ENCODE measurements at regions not wholly inside any gene's neighbourhood (a gene's known extent, or its start where the extent isn't known, plus 50 kb on each side); places are given as distances from the start of the nearest gene placed in this dataset.
"Not testable (repeated sequence)": the region's sequence is repeated elsewhere in the genome, so short reads cannot be mapped to it uniquely, and the experiment has no call there.

DNA sequence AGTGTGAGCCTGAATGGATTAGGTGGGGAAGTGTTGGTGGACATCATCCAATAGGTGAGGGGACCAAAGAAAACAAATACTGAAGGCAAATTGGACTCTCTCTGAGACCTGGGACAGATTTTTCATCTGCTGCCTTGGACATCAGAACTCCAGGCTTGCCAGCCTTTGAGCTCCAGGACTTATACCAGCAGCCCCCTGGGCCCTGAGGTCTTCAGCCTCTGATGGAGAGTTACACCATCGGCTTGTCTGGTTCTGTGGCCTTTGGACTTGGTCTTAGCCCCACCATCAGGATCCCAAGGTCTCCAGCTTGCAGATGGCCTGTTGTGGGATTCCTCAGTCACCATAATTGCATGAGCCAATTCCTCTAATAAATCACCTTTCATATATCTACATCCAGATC is 80.8 kb upstream of the SLC8A3 start:
- no peak for DNase-seq

DNA sequence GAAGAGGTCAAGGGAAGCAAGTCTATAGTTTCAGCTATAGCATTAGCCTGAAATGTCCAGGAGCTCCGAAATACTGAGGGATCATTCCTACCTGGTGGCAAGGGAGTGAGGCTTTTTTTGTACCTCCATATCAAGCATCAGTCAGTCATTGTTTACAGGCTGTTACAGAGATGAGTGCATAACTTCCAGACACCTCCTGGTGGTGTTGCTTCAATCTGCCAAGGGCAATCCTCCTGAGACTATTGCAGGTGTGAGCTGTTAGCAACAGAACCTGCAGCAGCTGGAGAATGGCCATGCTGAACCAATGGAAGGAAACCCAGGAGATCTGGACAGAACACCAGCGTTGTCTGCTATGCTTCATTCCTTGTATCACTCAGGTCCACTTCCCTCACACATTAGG is 80.0 kb upstream of the SLC8A3 start:
- no peak for DNase-seq

DNA sequence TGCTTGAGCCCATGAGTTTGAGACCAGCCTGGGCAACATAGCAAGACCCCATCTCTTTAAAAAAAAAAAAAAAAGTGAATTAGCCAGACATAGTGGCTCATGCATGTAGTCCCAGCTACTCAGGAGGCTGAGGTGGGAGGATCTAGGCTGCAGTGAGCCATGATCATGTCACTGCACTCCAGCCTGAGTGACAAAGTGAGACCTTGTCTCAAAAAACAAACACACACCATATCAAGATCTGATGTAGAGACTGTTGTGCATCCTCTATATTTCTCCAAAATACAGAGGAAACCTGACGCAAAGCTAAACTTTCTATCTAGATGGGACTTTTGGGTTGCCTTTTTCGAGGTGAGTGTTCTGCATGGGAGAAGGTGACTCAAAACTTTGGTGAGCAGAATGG is 77.4 kb upstream of the SLC8A3 start:
- no peak for DNase-seq

DNA sequence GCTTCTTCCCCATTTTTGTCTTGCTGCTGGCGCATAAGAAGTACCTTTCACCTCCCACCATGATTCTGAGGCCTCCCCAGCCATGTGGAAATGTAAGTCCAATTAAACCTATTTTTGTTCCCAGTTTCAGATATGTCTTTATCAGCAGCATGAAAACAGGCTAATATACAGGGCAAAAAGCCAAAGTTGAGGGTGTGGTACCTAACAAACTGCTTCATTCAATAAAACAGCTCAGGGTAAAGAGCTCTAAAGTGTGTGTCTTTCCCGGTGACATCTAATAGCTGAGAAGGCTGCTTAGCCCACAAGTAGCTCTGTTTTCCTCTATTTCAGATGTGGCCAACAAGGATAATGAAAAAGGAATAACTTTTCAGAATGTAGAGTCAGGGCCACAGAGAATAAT is 76.7 kb upstream of the SLC8A3 start:
- DNase-seq = no peak

DNA sequence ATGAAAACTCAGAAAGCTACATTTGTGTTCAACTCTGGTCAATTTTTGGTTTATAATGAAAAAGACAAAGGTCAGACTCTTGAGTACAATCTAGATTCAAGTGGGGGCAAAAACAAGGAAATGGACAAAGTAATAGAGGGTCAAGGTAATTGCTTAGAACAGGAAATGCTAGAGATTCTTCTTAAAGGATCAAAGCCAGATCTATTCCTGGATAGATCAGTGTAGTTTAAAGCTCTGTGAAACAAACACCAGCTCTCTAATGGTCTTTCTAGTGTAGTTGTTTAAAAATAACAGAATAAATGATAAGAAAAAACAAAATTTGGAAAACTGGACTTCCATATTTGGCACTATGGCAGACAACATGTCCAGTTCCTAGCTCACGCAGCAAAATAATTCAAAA is 70.7 kb upstream of the SLC8A3 start:
- no peak for DNase-seq

DNA sequence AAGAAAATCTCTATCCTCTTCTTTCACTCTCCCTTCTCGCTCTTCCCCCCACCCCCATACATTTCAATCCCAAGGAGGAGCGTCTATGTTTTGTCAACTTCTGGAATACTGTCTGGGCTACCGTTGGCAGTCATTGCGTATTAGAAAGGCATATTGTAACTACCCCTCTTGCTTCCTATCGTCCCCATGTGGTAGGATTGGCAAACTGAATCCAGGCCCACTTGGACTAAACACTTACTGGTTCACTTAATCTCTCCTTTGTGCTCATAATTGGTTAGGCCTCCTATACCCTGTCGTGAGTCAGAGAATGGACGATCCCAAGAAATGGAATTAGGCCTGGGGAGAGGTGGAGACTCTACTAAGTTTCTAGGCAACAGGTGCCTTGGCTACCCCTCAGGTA is 68.8 kb upstream of the SLC8A3 start:
- DNase-seq = no peak

DNA sequence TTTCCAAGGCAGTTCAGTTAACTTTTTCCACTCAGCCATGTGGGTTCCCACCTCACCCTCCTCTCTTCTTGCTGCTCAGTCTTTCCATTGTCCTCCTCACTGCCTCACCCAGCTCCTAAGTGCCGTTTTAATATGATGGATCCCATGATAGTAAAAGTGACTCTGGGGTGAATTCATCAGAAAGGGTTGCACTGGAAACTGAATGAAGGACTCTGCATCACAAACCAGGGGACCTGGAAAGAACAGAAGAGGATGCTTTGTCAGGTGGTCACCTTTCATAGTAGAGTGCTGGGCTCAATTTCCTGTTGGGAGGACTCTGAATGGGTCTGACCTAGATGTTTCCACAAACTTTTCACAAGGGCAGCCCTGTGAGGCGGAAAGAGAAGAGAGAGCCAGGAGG is 67.8 kb upstream of the SLC8A3 start:
- no peak for DNase-seq

DNA sequence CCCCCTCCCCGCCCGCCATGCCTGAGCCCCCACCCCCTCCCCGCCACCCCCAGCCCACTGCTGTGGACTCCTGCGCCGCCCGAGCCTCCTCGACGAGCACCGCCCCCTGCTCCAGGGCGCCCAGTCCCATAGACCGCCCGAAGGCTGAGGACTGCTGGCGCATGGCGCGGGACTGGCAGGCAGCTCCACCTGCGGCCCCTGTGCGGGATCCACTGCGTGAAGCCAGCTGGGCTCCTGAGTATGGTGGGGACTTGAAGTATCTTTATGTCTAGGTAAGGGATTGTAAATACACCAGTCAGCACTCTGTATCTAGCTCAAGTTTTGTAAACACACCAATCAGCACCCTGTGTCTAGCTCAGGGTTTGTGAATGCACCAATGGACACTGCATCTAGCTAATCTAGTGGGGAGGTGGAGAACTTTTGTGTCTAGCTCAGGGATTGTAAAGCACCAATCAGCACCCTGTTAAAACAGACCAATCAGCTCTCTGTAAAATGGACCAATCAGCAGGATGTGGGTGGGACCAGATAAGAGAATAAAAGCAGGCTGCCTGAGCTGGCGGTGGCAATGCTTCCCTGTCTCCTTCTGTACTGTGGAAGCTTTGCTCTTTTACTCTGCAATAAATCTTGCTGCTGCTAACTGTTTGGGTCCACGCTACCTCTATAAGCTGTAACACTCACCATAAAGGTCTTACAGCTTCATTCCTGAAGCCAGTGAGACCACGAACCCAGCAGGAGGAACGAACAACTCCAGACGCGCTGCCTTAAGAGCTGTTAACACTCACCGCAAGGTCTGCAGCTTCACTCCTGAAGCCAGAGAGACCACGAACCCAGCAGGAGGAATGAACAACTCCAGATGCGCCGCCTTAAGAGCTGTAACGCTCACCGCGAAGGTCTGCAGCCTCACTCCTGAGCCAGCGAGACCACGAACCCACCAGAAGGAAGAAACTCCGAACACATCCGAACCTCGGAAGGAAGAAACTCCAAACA is 66.6 kb upstream of the SLC8A3 start:
- not testable (repeated sequence) for DNase-seq

DNA sequence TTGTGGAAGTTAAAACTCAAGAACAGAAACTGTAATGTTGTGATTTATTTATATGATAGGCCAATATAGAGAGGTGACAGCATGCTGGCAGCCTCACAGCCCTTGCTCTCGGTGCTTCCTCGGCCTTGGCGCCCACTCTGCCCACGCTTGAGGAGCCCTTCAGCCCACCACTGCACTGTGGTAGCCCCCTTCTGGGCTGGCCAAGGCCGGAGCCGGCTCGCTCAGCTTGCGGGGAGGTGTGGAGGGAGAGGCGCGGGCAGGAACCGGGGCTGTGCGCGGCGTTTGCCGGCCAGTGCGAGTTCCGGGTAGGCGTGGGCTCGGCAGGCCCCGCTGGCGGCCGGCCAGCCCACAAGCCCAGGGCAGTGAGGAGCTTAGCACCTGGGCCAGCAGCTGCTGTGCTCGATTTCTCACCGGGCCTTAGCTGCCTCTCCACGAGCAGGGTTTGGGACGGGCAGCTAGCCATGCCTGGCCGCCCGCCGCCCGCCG is 65.8 kb upstream of the SLC8A3 start:
- DNase-seq = peak; percentile 54

DNA sequence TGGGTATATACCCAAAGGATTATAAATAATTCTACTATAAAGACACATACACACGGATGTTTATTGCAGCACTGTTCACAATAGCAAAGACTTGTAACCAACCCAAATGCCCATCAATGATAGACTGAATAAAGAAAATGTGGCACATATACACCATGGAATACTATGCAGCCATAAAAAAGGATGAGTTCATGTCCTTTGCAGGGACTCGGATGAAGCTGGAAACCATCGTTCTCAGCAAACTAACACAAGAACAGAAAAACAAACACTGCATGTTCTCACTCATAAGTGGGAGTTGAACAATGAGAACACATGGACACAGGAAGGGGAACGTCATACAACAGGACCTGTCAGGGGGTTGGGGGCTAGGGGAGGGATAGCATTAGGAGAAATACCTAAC is 64.8 kb upstream of the SLC8A3 start:
- not testable (repeated sequence) for DNase-seq

DNA sequence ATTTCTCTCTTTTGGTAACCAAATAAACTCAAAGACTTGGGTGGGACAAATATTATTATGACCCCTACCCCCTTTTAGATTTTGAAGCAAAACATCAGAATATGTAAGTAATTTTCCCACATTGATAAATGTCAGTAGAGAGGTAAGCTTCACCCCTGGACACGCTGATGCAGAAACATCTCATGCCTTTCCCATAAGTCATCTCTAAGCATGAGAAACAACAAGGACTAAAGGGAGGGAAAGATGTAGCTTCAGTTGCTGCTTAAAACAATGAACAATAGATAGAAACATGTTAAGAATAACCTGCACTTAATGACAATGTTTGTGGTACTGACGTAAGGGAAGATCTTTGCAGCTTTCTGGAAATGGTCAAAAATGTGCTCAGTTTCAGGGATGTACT is 56.3 kb upstream of the SLC8A3 start:
- DNase-seq = no peak

DNA sequence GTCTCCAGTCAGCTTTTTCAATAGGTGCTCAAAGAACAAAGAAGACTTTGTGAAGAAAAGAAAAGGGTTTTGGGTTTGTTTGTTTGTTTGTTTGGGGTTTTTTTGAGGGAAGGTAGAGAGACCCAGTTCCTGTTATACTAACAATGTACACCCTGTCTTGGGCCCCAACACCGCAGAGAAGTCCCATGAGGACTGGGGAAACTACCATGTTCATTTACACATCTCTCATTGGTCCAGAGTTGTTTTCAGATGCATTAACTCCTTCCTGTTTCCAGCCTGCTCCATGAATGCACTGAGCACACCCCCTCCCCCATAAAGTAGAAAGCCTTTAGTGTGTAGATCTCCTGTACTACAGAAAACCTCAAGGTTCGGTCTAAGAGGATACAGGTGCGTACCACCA is 51.1 kb upstream of the SLC8A3 start:
- DNase-seq = no peak

DNA sequence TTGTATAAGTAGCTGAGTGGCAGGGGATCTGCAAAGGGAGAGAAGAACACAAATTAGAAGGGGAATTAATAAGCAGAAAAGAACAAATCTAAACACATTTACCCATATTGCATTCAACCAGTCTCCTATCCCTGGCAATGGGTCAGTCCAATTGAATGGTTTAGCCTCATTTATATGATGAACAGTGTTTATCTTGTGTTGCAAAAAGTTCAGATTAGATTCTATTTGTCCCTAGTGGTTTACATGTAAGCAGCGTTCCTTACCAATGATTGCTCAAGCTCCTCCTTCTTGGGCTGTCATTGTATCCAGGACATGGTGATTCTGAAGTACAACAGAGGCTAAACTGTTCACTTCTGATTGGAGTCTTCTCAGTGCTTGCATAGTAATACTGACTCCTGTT is 49.9 kb upstream of the SLC8A3 start:
- not testable (repeated sequence) for DNase-seq
